ENCODE measurements at regions not wholly inside any gene's neighbourhood (a gene's known extent, or its start where the extent isn't known, plus 50 kb on each side); places are given as distances from the start of the nearest gene placed in this dataset.
A peak's percentile ranks its signal among the peaks of the same experiment; 100 is the strongest.

GRCh38 chr2:14388724-14389123 is 243.8 kb upstream of the LRATD1 start:
- Mint-ChIP-seq H3K36me3 (ENCODE audit: insufficient read depth in 1 of 3, low read depth in 3 of 3) (no peaks in the 10 kb centered on the region), H3K9me3 (no peaks in the 10 kb centered on the region), H3K27ac (no peak overlapping the region), H3K4me3 (no peak overlapping the region), H3K4me1 (no peaks in the 10 kb centered on the region), H3K27me3 (ENCODE audit: low read depth) (no peaks in the 10 kb centered on the region)
- Histone ChIP-seq H2BK5ac (ENCODE audit: insufficient read length, low read length) (no peak overlapping the region), H2BK15ac (ENCODE audit: low read depth, low read length) (no peak overlapping the region), H3K4me1 (ENCODE audit: insufficient read depth, low read length) (no peaks in the 10 kb centered on the region), H3K79me2 (ENCODE audit: insufficient read depth, low read length) (no peaks in the 10 kb centered on the region), H4K5ac (ENCODE audit: insufficient read length, low read depth, low read length) (no peak overlapping the region), H4K8ac (replicated peaks; ENCODE audit: insufficient read length, low read depth, low read length) (no peak overlapping the region), H3K9ac (ENCODE audit: extremely low read depth, insufficient read length, low read length) (no peak overlapping the region), H3K56ac (ENCODE audit: insufficient read length, low read depth, low read length) (no peak overlapping the region), H3K4me2 (ENCODE audit: insufficient read depth, insufficient read length, low read length) (no peak overlapping the region), H3K14ac (ENCODE audit: insufficient read depth, low read length) (no peak overlapping the region), H2BK20ac (ENCODE audit: low read depth, low read length, poor library complexity, severe bottlenecking) (no peak overlapping the region), H2BK120ac (ENCODE audit: low read depth, low read length, poor library complexity, severe bottlenecking) (no peak overlapping the region), H3T11ph (ENCODE audit: low read length) (no peak overlapping the region), H2BK12ac (ENCODE audit: insufficient read length, low read depth, low read length) (no peak overlapping the region), H4K20me1 (ENCODE audit: control insufficient read depth, insufficient read depth, insufficient read length) (no peaks in the 10 kb centered on the region), H4K91ac (ENCODE audit: insufficient read length, low read depth, low read length) (no peak overlapping the region), H3K27me3 (ENCODE audit: insufficient read depth, low read length) (no peaks in the 10 kb centered on the region; the same call in 1 of the 2 replicates), H3K23ac (ENCODE audit: insufficient read length, low read depth, low read length) (no peak overlapping the region), H3K23me2 (ENCODE audit: insufficient read length, low read depth, low read length, poor library complexity, severe bottlenecking) (no peaks in the 10 kb centered on the region), H3K4ac (ENCODE audit: low read depth, low read length) (no peak overlapping the region), H2AK5ac (ENCODE audit: insufficient read length, low read length) (no peak overlapping the region), H3K9me3 (ENCODE audit: control insufficient read depth, low read depth, low read length) (no peaks in the 10 kb centered on the region), H3K18ac (ENCODE audit: insufficient read length, low read depth, low read length) (no peak overlapping the region), H3K27ac (ENCODE audit: insufficient read length, low read depth, low read length) (no peak overlapping the region), H2AFZ (ENCODE audit: low read length) (no peak overlapping the region), H3K79me1 (ENCODE audit: insufficient read depth, low read depth, low read length, poor library complexity, severe bottlenecking) (no peaks in the 10 kb centered on the region)
- WGBS (ENCODE audit: extremely low coverage, insufficient read length, low lambda C conversion rate): no CpG with 5 or more reads among the region's 2 CpGs
- no peak for DNase-seq
- peak; percentile 26; the same call in 1 of the 3 replicates for TF ChIP-seq CTCF (conservative IDR thresholded peaks at IDR 0.05)
